H1 (cell line): ENCODE measurements at regions not wholly inside any gene's neighbourhood (a gene's known extent, or its start where the extent isn't known, plus 50 kb on each side); places are given as distances from the start of the nearest gene placed in this dataset.

Experiments used
- CTCF ChIA-PET: fragments of 300-600 bp; sonication (Branson Sonifier 250); formaldehyde crosslinking; loops from one replicate; lab custom pipeline; 2021; ENCODE audit not compliant: partially characterized antibody; lab: Charles Lee
- POLR2A ChIA-PET: fragments of 300-600 bp; sonication (Branson Sonifier 250); formaldehyde crosslinking; loops from one replicate; lab custom pipeline; 2021; ENCODE audit warnings: inconsistent platforms; ENCODE audit not compliant: partially characterized antibody; lab: Charles Lee
- DNase-seq, 2 experiments: peaks; one replicate each; pipeline versions ENCODE4 v3.0.0 to v3.0.0-alpha.2; 2010 to 2022; ENCODE audit warnings: low spot score in 2 of 2, low read depth in 1 of 2, mixed read lengths in 1 of 2
- FAIRE-seq: peaks from 2 replicates; lab custom pipeline; 2011; peaks lifted over from hg19 to GRCh38; lab: Jason Lieb, UNC
- H2AFZ ChIP-seq: 2 replicates; pipeline ENCODE4 v1.8.1; 2012; ENCODE audit warnings: low read length, inconsistent platforms
- H2AK5ac ChIP-seq: 2 replicates; pipeline ENCODE4 v1.6.1; 2013; ENCODE audit warnings: low read depth, low read length
- H2BK120ac ChIP-seq: replicated peaks from 2 replicates; pipeline ENCODE3; 2013; ENCODE audit warnings: low read depth, low read length, inconsistent platforms
- H2BK12ac ChIP-seq: 2 replicates; pipeline ENCODE4 v1.6.1; 2013; ENCODE audit warnings: low read depth, low read length
- H2BK15ac ChIP-seq: 2 replicates; pipeline ENCODE4 v1.6.1; 2013; ENCODE audit warnings: low read length
- H2BK20ac ChIP-seq: 2 replicates; pipeline ENCODE4 v1.6.1; 2013; ENCODE audit warnings: low read length
- H2BK5ac ChIP-seq: 2 replicates; pipeline ENCODE4 v1.6.1; 2013; ENCODE audit warnings: low read depth, low read length
- H3K14ac ChIP-seq: 2 replicates; pipeline ENCODE4 v1.6.1; 2013; ENCODE audit warnings: inconsistent platforms; ENCODE audit not compliant: insufficient read length
- H3K18ac ChIP-seq: 2 replicates; pipeline ENCODE4 v1.6.1; 2013; ENCODE audit warnings: low read length; ENCODE audit errors: extremely low read depth
- H3K23ac ChIP-seq: 2 replicates; pipeline ENCODE4 v1.6.1; 2013; ENCODE audit warnings: inconsistent platforms; ENCODE audit not compliant: insufficient read length
- H3K23me2 ChIP-seq: 2 replicates; pipeline ENCODE4 v1.6.1; 2013; ENCODE audit warnings: low read depth, low read length
- H3K27ac ChIP-seq: 2 replicates; pipeline ENCODE4 v1.6.1; 2011; ENCODE audit warnings: low read depth, low read length, inconsistent platforms
- H3K27me3 ChIP-seq, 4 experiments: replicated peaks in 1 of 4; 1 replicate in 1 of 4; 2 replicates in 3 of 4; pipeline versions ENCODE4 v1.6.1 to v1.8.1; 2011 to 2013; ENCODE audit warnings: low read length in 3 of 4, mild to moderate bottlenecking in 3 of 4, inconsistent platforms in 2 of 4, mixed read lengths in 2 of 4, moderate library complexity in 1 of 4; ENCODE audit not compliant: control insufficient read depth in 3 of 4, insufficient read depth in 3 of 4; ENCODE audit errors: extremely low read depth in 1 of 4
- H3K36me3 ChIP-seq, 4 experiments: 2 replicates each; pipeline versions ENCODE4 v1.6.1 to v1.8.1; 2011 to 2013; ENCODE audit warnings: mild to moderate bottlenecking in 4 of 4, low read length in 3 of 4, moderate library complexity in 2 of 4, control low read depth in 1 of 4, inconsistent platforms in 1 of 4; ENCODE audit not compliant: insufficient read depth in 4 of 4, control insufficient read depth in 2 of 4
- H3K4ac ChIP-seq: replicated peaks from 2 replicates; pipeline ENCODE3; 2013; ENCODE audit warnings: low read length, low read depth, mixed read lengths, inconsistent platforms; ENCODE audit not compliant: insufficient read length
- H3K4me1 ChIP-seq, 4 experiments: replicated peaks in 1 of 4; 1 replicate in 1 of 4; 2 replicates in 3 of 4; pipeline versions ENCODE4 v1.6.1 to v1.8.1; 2011 to 2013; ENCODE audit warnings: low read length in 3 of 4, inconsistent platforms in 2 of 4, mixed read lengths in 1 of 4; ENCODE audit not compliant: insufficient read depth in 4 of 4, control insufficient read depth in 3 of 4
- H3K4me2 ChIP-seq, 2 experiments: 2 replicates each; pipeline versions ENCODE4 v1.6.1 to v1.8.1; 2011 to 2013; ENCODE audit warnings: low read depth in 2 of 2, low read length in 2 of 2, control low read depth in 1 of 2, inconsistent platforms in 1 of 2, mild to moderate bottlenecking in 1 of 2; ENCODE audit not compliant: insufficient read depth in 1 of 2
- H3K4me3 ChIP-seq, 4 experiments: fragments of 200-600, 300-600 bp in 1 of 4; sonication (generic), shearing (Covaris generic), sonication (Bioruptor Twin) in 1 of 4; 2 replicates each; pipeline versions ENCODE4 v1.5.1 to v1.8.1; 2011 to 2016; ENCODE audit warnings: low read length in 4 of 4, low read depth in 3 of 4, control low read depth in 2 of 4, inconsistent platforms in 2 of 4, mild to moderate bottlenecking in 2 of 4, mixed read lengths in 1 of 4, moderate library complexity in 1 of 4; ENCODE audit not compliant: insufficient read depth in 2 of 4; ENCODE audit errors: extremely low read depth in 1 of 4
- H3K56ac ChIP-seq: replicated peaks from 2 replicates; pipeline ENCODE3; 2013; ENCODE audit warnings: low read depth, mild to moderate bottlenecking, mixed read lengths, low read length, inconsistent platforms; ENCODE audit not compliant: insufficient read length
- H3K79me1 ChIP-seq: 2 replicates; pipeline ENCODE4 v1.6.1; 2013; ENCODE audit warnings: low read depth, low read length, control low read depth
- H3K79me2 ChIP-seq, 2 experiments: 2 replicates each; pipeline versions ENCODE4 v1.6.1 to v1.8.1; 2012 to 2013; ENCODE audit warnings: low read length in 2 of 2, mild to moderate bottlenecking in 2 of 2, inconsistent platforms in 1 of 2; ENCODE audit not compliant: insufficient read depth in 2 of 2, control insufficient read depth in 1 of 2
- H3K9ac ChIP-seq, 4 experiments: replicated peaks in 1 of 4; 1 replicate in 1 of 4; 2 replicates in 3 of 4; pipeline versions ENCODE4 v1.6.1 to v1.8.1; 2011 to 2013; ENCODE audit warnings: low read depth in 3 of 4, low read length in 3 of 4, control low read depth in 2 of 4, mild to moderate bottlenecking in 2 of 4, moderate library complexity in 2 of 4, inconsistent platforms in 1 of 4; ENCODE audit errors: extremely low read depth in 1 of 4
- H3K9me3 ChIP-seq, 2 experiments: 2 replicates each; pipeline versions ENCODE4 v1.6.1 to v1.8.1; 2012 to 2013; ENCODE audit warnings: mild to moderate bottlenecking in 2 of 2, moderate library complexity in 2 of 2, control low read depth in 1 of 2, inconsistent platforms in 1 of 2, low read depth in 1 of 2, low read length in 1 of 2, mixed read lengths in 1 of 2; ENCODE audit not compliant: insufficient read depth in 2 of 2
- H4K20me1 ChIP-seq, 2 experiments: replicated peaks in 1 of 2; 2 replicates each; pipeline versions ENCODE3 to v1.8.1; 2011 to 2013; ENCODE audit warnings: inconsistent platforms in 2 of 2, low read length in 2 of 2, mild to moderate bottlenecking in 1 of 2; ENCODE audit not compliant: insufficient read depth in 2 of 2, control insufficient read depth in 1 of 2
- H4K5ac ChIP-seq: 2 replicates; pipeline ENCODE4 v1.6.1; 2013; ENCODE audit warnings: low read length, low read depth, mixed read lengths, inconsistent platforms; ENCODE audit not compliant: insufficient read length
- H4K8ac ChIP-seq: 2 replicates; pipeline ENCODE4 v1.8.0; 2013; ENCODE audit warnings: mild to moderate bottlenecking, moderate library complexity, low read length, inconsistent platforms; ENCODE audit not compliant: insufficient read depth; ENCODE audit errors: extremely low read depth
- H4K91ac ChIP-seq: replicated peaks from 2 replicates; pipeline ENCODE3; 2013; ENCODE audit warnings: low read length, mixed read lengths, inconsistent platforms; ENCODE audit not compliant: insufficient read length
- BCL11A ChIP-seq, 2 experiments: IDR thresholded peaks; one replicate each; pipeline ENCODE4 v1.6.1; 2011; ENCODE audit warnings: low read depth in 2 of 2, low read length in 2 of 2, mild to moderate bottlenecking in 2 of 2
- CBX5 ChIP-seq: fragments of 300-800, 300-1000 bp; sonication (generic); IDR thresholded peaks from 2 replicates; pipeline ENCODE4 v1.7.1; 2016; ENCODE audit warnings: antibody characterized with exemption, low read length, low read depth
- GABPA ChIP-seq: IDR thresholded peaks from 2 replicates; pipeline ENCODE4 v1.6.1; 2011; ENCODE audit warnings: mild to moderate bottlenecking, low read length, moderate library complexity, borderline replicate concordance; ENCODE audit not compliant: insufficient read depth
- HDAC6 ChIP-seq: IDR thresholded peaks from one replicate; pipeline ENCODE4 v1.7.1; 2012; ENCODE audit warnings: low read depth, mild to moderate bottlenecking, inconsistent platforms, low read length, moderate library complexity
- PHF8 ChIP-seq: fragments of 200-600 bp; sonication (generic); conservative IDR thresholded peaks from 2 replicates; pipeline ENCODE4 v1.7.1; 2012; ENCODE audit warnings: low read depth, mild to moderate bottlenecking, inconsistent platforms, low read length, moderate library complexity
- POLR2A ChIP-seq, 2 experiments: IDR thresholded peaks; 1 replicate in 1 of 2; 2 replicates in 1 of 2; pipeline ENCODE4 v1.6.1; 2011; ENCODE audit warnings: low read depth in 2 of 2, low read length in 2 of 2, mild to moderate bottlenecking in 2 of 2; ENCODE audit errors: control extremely low read depth in 1 of 2
- RNF2 ChIP-seq: fragments of 200-900, 300-1000 bp; sonication (generic); IDR thresholded peaks from 2 replicates; pipeline ENCODE4 v1.7.1; 2016; ENCODE audit warnings: borderline replicate concordance, low read depth, mild to moderate bottlenecking, antibody characterized with exemption, low read length; ENCODE audit not compliant: poor library complexity, severe bottlenecking; ENCODE audit errors: missing control alignments
- SAP30 ChIP-seq: fragments of 300-600 bp; sonication (generic); IDR thresholded peaks from 2 replicates; pipeline ENCODE4 v1.7.1; 2012; ENCODE audit warnings: low read length, moderate library complexity, mild to moderate bottlenecking, inconsistent platforms; ENCODE audit not compliant: insufficient read depth, insufficient replicate concordance
- SIRT6 ChIP-seq: IDR thresholded peaks from one replicate; pipeline ENCODE4 v1.7.1; 2012; ENCODE audit warnings: low read length, inconsistent platforms
- SP1 ChIP-seq: IDR thresholded peaks from 2 replicates; pipeline ENCODE4 v1.6.1; 2011; ENCODE audit warnings: low read depth, low read length
- SP2 ChIP-seq: IDR thresholded peaks from 2 replicates; pipeline ENCODE4 v1.6.1; 2012; ENCODE audit warnings: mild to moderate bottlenecking, low read length, inconsistent platforms
- TEAD4 ChIP-seq: IDR thresholded peaks from 2 replicates; pipeline ENCODE4 v1.6.1; 2012; ENCODE audit warnings: low read depth, low read length, inconsistent platforms, mixed read lengths
- WGBS, 2 experiments: shearing (Covaris generic) in 1 of 2; methylation state at CpG; one replicate each; pipeline versions ENCODE4 v1.1.6 to v1.1.7; 2013 to 2015; ENCODE audit warnings: low lambda C conversion rate in 2 of 2, mixed read lengths in 2 of 2, inconsistent platforms in 1 of 2, low coverage in 1 of 2, missing lambda C conversion rate in 1 of 2; ENCODE audit not compliant: insufficient replicate concordance in 2 of 2, insufficient coverage in 1 of 2, insufficient read length in 1 of 2; ENCODE audit errors: extremely low coverage in 1 of 2, missing lambda C conversion rate in 1 of 2; 5-methylcytosine and 5-hydroxymethylcytosine counted together
- TF ChIP-seq, protein P1 (sequence below): IDR thresholded peaks from 2 replicates; pipeline ENCODE4 v1.6.1; 2011; ENCODE audit warnings: low read depth, mild to moderate bottlenecking, low read length; ENCODE audit not compliant: insufficient read depth

DNA sequence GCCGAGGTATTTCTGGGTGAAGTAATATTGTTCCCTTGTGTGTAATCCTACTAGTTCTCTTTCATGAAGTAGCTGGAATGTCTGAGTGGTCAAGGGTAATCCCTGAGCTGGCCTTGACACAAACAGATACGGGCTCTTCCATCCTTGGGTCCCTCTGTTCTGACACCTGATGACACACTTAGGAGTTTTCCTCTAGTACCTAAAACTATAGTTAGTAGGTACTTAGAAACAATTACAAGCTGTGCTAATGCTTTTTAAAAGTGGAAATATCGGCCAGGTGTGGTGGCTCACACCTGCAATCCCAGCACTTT, 59.2 kb upstream of the IL1R1 start:
- Histone ChIP-seq H3K4me1 (no peaks in the 10 kb centered on the region), H3K79me1 (no peaks in the 10 kb centered on the region), H3K14ac (no peak overlapping the region), H2BK20ac (no peak overlapping the region), H3K27ac (no peak overlapping the region), H3K4ac (no peak overlapping the region), H3K23ac (no peak overlapping the region), H2BK5ac (no peak overlapping the region), H3K27me3 (no peaks in the 10 kb centered on the region), H3K36me3 (no peaks in the 10 kb centered on the region), H2AK5ac (no peak overlapping the region), H3K4me2 (no peak overlapping the region), H2AFZ (no peak overlapping the region), H3K9ac (no peak overlapping the region), H2BK120ac (no peak overlapping the region), H3K79me2 (no peaks in the 10 kb centered on the region), H3K18ac (no peak overlapping the region), H2BK15ac (no peak overlapping the region), H4K8ac (no peak overlapping the region), H3K56ac (no peak overlapping the region), H2BK12ac (no peak overlapping the region), H3K4me3 (no peak overlapping the region), H3K9me3 (no peaks in the 10 kb centered on the region), H3K23me2 (no peaks in the 10 kb centered on the region), H4K91ac (no peak overlapping the region), H4K5ac (no peak overlapping the region), H4K20me1 (no peaks in the 10 kb centered on the region)
- 94% methylated on average over 3 of the region's 3 CpGs; no CpG with 5 or more reads in 1 of the 2 experiments for WGBS, 2 experiments
- ChIA-PET POLR2A (no interaction called here), CTCF (interaction anchor here (0.9 to 1.3 kb wide), 3 partner anchors 9 to 63 kb away, joined by 3 to 6 read pairs (median 5); no protein-coding TSS in a partner anchor)
- FAIRE-seq (no peak), DNase-seq (no peak)
- TF ChIP-seq POLR2A (IDR thresholded peaks at IDR 0.05; ENCODE audit: control extremely low read depth in 1 of 2, low read depth in 2 of 2, low read length in 2 of 2) (no peak), TEAD4 (no peak), PHF8 (no peak), SP2 (no peak), RNF2 (no peak), HDAC6 (no peak), SAP30 (no peak), SIRT6 (no peak), SP1 (no peak), BCL11A (IDR thresholded peaks at IDR 0.05; ENCODE audit: low read depth in 2 of 2, low read length in 2 of 2) (no peak), GABPA (no peak), CBX5 (no peak)
- TF ChIP-seq, protein P1, sequence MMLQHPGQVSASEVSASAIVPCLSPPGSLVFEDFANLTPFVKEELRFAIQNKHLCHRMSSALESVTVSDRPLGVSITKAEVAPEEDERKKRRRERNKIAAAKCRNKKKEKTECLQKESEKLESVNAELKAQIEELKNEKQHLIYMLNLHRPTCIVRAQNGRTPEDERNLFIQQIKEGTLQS = no peak
